DMS 273 (cell line): ENCODE measurements at regions not wholly inside any gene's neighbourhood (a gene's known extent, or its start where the extent isn't known, plus 50 kb on each side); places are given as distances from the start of the nearest gene placed in this dataset.
A peak's percentile ranks its signal among the peaks of the same experiment; 100 is the strongest.

ENCODE experiments used
- DNase-seq: peaks from one replicate; lab custom pipeline; 2025; ENCODE audit not compliant: unreplicated experiment; lab: John Stamatoyannopoulos, UW

GRCh38 chr2:230640540-230641011 lies 72.1 kb upstream of the CAB39 start:
- DNase-seq = no peak

DNA sequence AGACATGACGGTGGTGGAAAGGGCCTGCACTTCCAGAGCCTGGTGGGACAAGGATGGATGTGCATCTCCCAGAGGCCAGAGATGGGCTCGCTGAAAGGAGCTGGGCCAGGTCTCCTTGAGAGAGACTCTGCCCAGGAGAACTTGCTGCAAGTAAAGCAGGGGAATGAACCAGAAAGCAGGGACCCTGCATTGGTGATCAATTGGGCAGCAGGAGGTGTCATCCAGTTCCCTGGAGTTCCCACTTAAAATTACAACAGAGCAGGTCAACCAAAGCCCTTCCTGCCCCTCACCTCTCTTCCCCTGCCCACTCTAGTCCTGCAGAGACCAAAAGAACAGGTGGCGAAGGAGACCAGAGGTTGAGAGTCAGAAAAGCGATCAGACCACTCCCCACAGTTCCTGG lies 69.7 kb upstream of the CAB39 start:
- DNase-seq = no peak

GRCh38 chr2:230643576-230644291 lies 68.9 kb upstream of the CAB39 start:
- DNase-seq = no peak

- DNase-seq = no peak
Measured at GRCh38 chr2:230644356-230644935, 68.2 kb upstream of the CAB39 start.

- no peak for DNase-seq
Measured at GRCh38 chr2:230648356-230648755, 64.3 kb upstream of the CAB39 start.

DNA sequence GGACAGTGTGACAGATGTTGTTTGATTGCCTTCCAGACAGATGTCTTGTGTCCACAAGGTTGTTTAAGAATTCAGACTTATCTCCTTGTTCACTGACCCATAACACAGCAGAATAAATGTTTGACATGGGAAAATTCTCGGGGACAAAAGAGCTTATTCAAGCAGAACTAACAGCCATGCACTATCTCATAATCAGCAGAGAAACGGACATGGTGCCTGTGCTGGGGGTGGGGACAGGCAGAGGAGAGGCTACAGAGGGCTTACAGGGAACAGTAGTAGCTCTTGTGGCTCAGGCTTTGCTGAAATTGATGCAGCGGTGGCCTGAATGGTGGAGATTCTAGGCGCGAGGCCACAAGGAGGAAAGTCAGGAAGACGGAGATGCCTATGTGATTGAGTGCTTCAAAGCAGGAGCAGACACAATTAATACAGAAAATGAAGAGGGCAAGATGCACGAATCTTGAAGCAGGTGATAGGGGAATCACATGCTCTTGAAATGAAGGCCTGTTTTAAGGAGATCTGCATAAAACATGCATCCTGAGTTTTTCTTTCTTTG lies 62.0 kb upstream of the CAB39 start:
- peak; percentile 21 for DNase-seq

DNA sequence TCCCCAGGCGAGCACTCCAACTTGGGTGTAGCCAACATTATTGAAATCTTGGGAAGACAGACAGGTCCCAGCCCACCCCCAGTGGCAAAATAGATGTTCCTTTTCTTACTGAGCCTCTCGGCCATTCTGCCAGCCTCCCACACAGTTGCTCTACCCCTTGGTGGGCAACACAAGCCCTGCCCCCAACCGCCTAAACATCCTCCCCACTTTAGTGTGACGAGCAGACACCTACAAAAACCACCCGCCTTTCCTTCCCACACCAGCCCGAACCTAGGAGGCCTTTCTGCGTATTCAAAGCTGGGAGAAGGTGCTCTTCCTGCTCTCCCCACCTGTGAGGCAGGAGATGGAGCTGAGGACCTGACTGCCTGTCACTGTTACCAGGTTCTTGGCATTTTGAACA lies 58.6 kb upstream of the CAB39 start:
- DNase-seq = no peak

DNA sequence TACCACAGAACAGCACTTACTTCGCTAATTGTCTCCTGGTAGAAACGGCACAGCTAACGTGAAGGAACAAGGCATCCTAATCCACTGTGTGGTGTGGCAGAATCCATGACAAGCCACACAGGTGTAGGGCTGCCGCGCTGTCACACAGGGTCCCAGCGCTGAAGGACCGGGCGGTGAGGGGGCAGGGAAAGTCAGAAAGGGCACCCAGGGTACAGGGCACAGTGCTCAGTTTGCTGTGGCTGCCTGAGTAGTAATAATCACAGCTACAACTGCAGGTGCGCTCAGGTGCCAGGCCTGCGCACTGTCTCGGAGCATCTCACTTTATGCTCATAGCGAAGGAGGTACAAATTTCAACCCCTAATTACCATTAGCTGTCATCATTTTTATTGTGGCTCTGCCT lies 55.2 kb upstream of the CAB39 start:
- DNase-seq = no peak

DNA sequence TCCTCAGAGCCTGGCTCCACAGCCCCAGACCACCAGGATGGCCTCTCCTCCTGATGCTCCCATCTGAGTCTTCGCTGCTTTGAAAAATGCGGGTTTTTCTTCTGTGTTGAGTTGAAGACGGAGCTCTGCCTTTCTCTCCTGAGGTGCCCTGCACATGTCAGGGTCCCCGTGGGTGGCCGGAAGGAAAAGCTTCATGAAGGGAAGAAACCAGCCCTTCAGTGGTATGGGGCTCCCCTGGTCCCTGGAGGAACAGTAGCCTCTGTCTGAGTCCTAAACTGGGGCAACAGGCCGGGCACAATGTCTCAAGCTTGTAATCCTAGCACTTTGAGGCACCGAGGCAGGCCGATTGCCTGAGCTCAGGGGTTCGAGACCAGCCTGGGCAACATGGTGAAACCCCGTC lies 54.7 kb upstream of the CAB39 start:
- DNase-seq = no peak

GRCh38 chr2:230658577-230658876 lies 54.1 kb upstream of the CAB39 start:
- no peak for DNase-seq

GRCh38 chr2:230658877-230659652 lies 53.6 kb upstream of the CAB39 start:
- DNase-seq = no peak

DNA sequence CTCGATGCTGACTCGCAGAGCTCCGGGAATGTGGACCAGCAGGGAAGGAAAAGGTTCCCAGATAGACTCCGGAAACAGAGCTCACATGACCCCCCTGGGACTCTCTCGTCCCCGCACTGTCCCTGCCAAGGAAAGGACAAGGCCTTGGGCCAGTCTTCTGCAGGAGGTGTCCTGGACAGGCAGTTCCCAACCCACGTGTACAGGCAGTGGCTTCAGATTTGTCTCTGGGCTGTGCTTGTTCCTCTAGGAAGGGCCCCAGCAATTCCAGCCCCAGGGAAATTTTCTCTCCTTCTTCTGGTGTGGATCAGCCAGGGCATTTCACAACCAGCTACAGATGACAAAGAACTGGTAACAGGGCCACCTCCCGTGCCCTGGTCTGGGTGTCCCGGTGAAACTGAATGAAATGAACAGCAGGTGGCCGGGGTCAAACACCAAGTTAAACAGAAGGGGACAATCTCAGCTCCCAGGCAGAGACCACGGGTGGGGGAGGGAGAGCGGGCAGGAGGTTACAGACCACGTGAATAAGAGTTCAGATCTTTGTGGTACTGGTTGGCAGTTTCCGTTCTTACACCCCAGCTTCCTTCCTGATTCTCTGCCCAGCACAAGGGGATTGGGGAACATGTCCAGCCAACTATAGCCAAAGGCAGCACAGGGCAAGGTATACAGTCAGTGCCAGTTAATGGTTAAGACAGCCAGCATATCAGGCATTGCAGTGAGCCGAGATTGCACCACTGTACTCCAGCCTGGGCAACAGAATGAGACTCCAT lies 52.2 kb upstream of the CAB39 start:
- DNase-seq = no peak

DNA sequence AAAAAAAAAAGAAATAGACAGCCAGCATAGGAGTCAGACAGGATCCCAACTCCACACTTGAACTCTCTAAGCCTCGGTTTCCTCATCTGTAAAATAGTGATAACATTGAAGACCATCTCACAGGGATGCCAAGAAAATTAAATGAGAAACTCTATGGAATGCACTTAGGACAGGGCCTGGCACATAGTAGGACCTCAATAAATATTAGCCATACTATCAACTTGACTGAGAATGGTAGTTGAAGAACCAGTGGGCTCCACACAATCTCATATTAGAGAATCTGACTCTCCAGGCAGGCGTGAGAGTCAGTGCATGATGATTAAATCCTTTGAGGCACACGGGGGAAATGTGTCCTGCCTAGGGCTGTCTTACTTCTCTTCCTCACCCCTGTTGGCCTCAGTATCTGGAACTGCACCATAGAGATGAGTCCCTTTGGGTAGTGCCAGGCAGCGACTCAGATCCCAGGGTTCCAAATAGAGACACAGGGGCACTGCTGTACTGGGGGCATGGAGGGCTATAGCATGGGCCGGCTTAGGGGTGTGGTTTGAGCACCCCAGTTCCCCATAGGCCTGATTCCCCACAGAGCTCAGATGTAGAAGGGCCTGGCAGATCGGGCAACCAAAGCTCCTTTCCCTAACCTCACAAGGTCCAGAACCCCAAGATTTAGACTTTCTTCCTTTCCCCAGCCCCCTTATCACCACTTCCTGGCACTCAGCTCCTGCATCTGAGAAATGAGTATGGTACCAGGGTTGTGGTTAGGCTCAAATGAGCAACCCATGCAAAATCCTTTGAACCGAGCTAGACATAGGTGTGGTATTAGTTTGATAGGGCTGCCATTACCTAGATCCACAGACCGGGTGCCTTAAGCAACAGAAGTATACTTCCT lies 51.3 kb upstream of the CAB39 start:
- DNase-seq = no peak
